Activated CD4-positive, alpha-beta memory T cell treated with anti-CD3 and anti-CD28 coated beads, Interleukin-2, amount 10 ng/mL, durations not matched to agents 7 days and 5 days (primary cell): ENCODE measurements at regions not wholly inside any gene's neighbourhood (a gene's known extent, or its start where the extent isn't known, plus 50 kb on each side); places are given as distances from the start of the nearest gene placed in this dataset.

Experiments
- CTCF ChIA-PET: fragments of 350-600 bp; sonication (Branson Sonifier 250); formaldehyde crosslinking; loops from one replicate; lab custom pipeline; 2021; ENCODE audit warnings: antibody characterized with exemption, inconsistent platforms; lab: Charles Lee
- POLR2A ChIA-PET: fragments of 350-600 bp; sonication (Branson Sonifier 250); formaldehyde crosslinking; loops from one replicate; lab custom pipeline; 2021; ENCODE audit warnings: antibody characterized with exemption; lab: Charles Lee
- DNase-seq: peaks from one replicate; pipeline ENCODE4 v3.0.0-alpha.2; 2020
- H3K27ac Mint-ChIP-seq: one replicate; pipeline ENCODE4 v1.8.0; 2021; ENCODE audit warnings: mild to moderate bottlenecking, mixed read lengths
- H3K27me3 Mint-ChIP-seq: one replicate; pipeline ENCODE4 v1.8.0; 2021; ENCODE audit warnings: mixed read lengths
- H3K36me3 Mint-ChIP-seq: one replicate; pipeline ENCODE4 v1.8.0; 2021; ENCODE audit warnings: low read depth, mixed read lengths
- H3K4me1 Mint-ChIP-seq: one replicate; pipeline ENCODE4 v1.8.0; 2021; ENCODE audit warnings: mixed read lengths
- H3K4me3 Mint-ChIP-seq: one replicate; pipeline ENCODE4 v1.8.0; 2021; ENCODE audit warnings: mild to moderate bottlenecking, mixed read lengths
- H3K9me3 Mint-ChIP-seq: one replicate; pipeline ENCODE4 v1.8.0; 2021; ENCODE audit warnings: mixed read lengths

DNA sequence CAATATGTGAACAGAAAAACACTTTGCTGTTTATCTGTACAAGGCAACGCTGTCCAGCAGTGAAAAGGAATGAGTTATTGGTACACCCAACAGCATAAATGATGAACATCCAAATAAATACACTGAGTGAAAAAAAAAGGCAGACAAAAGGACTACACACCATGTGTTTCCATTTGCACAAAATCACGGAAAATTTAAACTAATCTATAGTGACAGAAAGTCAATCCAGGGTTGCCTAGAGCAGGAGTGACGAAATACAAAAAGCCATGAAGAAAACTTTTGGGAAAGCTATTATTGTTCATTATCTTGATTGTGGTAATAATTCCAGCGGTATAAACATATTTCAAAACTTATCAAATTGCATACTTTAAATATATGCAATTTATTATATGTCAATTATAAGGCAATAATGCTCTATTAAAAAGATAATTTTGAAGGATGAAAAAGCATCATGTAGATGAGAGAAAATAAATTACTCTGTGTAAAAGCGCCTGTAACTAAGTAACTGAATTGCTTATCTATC is 578.0 kb upstream of the TMEM132C start:
- ChIA-PET POLR2A (no interaction called here), CTCF (no interaction called here)
- Mint-ChIP-seq H3K4me1 (no peaks in the 10 kb centered on the region), H3K9me3 (no peaks in the 10 kb centered on the region), H3K4me3 (no peak overlapping the region), H3K27ac (no peak overlapping the region), H3K36me3 (no peaks in the 10 kb centered on the region), H3K27me3 (no peaks in the 10 kb centered on the region)
- no peak for DNase-seq

DNA sequence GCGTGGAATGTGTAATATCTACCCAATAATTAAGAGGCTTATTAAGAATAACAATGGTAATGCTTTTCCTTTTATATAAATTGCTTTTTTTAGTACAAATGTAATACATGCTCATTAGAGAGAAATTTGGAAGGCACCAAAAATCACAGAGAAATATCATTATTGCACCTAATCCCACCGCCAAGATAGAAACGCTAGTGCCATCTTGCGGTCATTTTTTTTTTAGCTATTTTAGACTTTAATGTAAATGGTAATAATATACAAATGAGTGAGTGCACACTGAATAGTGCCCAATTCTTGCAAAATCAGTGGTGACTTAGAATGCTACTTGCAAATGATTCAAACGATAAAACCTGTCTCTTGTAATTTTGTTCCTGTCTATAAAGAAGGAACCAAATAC is 576.8 kb upstream of the TMEM132C start:
- Mint-ChIP-seq H3K27ac (no peak overlapping the region), H3K9me3 (no peaks in the 10 kb centered on the region), H3K36me3 (no peaks in the 10 kb centered on the region), H3K4me1 (no peaks in the 10 kb centered on the region), H3K4me3 (no peak overlapping the region), H3K27me3 (no peaks in the 10 kb centered on the region)
- no peak for DNase-seq
- POLR2A ChIA-PET: no interaction called here
- CTCF ChIA-PET: interaction anchor here (0.6 kb wide), 1 partner anchor 229 kb away, joined by 4 read pairs; no protein-coding TSS in a partner anchor

GRCh38 chr12:127696963-127697362 is 570.0 kb upstream of the TMEM132C start:
- no peaks in the 10 kb centered on the region for H3K36me3 Mint-ChIP-seq
- H3K4me1 Mint-ChIP-seq: no peaks in the 10 kb centered on the region
- no peaks in the 10 kb centered on the region for H3K27me3 Mint-ChIP-seq
- H3K27ac Mint-ChIP-seq: no peak overlapping the region
- H3K9me3 Mint-ChIP-seq: peaks cover 2% of the 10 kb centered on the region
- ChIA-PET POLR2A (no interaction called here), CTCF (no interaction called here)
- DNase-seq: no peak
- no peak overlapping the region for H3K4me3 Mint-ChIP-seq

DNA sequence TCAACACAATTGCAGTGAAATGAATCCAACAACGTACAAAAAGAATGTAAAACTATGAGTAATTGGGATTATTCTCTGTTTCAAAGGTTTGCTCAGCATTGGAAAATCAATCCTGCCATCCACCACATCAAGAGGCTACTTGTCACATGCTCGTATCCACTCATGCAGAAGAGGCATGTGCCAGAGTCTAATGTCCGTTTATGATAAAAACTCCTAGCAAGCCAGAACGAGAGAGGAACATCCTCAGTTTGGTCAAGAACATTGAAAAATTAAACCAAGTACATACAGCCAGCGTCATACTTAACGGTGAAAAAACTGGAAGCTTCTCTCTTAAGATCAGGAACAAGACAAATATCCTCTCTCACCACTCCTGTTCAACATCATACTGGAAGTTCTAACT is 563.9 kb upstream of the TMEM132C start:
- H3K4me3 Mint-ChIP-seq: no peak overlapping the region
- ChIA-PET CTCF (no interaction called here), POLR2A (no interaction called here)
- no peaks in the 10 kb centered on the region for H3K36me3 Mint-ChIP-seq
- no peaks in the 10 kb centered on the region for H3K4me1 Mint-ChIP-seq
- DNase-seq: no peak
- peaks cover 2% of the 10 kb centered on the region for H3K9me3 Mint-ChIP-seq
- no peaks in the 10 kb centered on the region for H3K27me3 Mint-ChIP-seq
- no peak overlapping the region for H3K27ac Mint-ChIP-seq

- Mint-ChIP-seq H3K9me3 (peaks cover 4% of the 10 kb centered on the region), H3K36me3 (no peaks in the 10 kb centered on the region), H3K4me3 (no peak overlapping the region), H3K4me1 (no peaks in the 10 kb centered on the region), H3K27me3 (no peaks in the 10 kb centered on the region), H3K27ac (no peak overlapping the region)
- no peak for DNase-seq
- ChIA-PET POLR2A (no interaction called here), CTCF (no interaction called here)
These were observed 555.9 kb upstream of the TMEM132C start for GRCh38 chr12:127711108-127711507.

GRCh38 chr12:127712561-127712960 is 554.4 kb upstream of the TMEM132C start:
- POLR2A ChIA-PET: no interaction called here
- Mint-ChIP-seq H3K27me3 (no peaks in the 10 kb centered on the region), H3K27ac (no peak overlapping the region), H3K9me3 (peaks cover 4% of the 10 kb centered on the region), H3K4me3 (no peak overlapping the region), H3K4me1 (no peaks in the 10 kb centered on the region), H3K36me3 (no peaks in the 10 kb centered on the region)
- CTCF ChIA-PET: interaction anchor here (1.1 kb wide), 1 partner anchor 35 kb away, joined by 3 read pairs; no protein-coding TSS in a partner anchor
- DNase-seq: no peak

DNA sequence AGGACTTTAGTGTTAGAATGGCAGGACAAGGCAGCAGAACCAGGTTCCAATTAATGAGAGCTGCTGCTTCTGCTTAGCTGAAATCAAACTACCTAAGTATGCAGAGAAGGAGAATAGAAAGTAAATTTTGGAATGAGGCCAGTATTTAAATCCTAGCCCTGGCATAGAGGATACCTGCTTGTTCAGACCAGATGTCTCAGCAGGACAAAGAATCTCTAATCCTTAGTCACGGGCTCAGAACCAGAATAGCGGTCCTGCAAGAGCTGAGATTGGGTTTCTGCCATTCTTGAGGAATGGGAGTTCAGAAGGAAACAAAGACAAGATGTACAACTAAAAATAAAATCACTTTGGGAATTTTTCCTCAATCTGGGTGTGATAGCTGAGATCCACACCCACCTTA is 550.8 kb upstream of the TMEM132C start:
- ChIA-PET POLR2A (no interaction called here), CTCF (no interaction called here)
- Mint-ChIP-seq H3K36me3 (no peaks in the 10 kb centered on the region), H3K9me3 (no peaks in the 10 kb centered on the region), H3K4me1 (no peaks in the 10 kb centered on the region), H3K27me3 (no peaks in the 10 kb centered on the region), H3K27ac (no peak overlapping the region), H3K4me3 (no peak overlapping the region)
- no peak for DNase-seq

- H3K4me3 Mint-ChIP-seq: no peak overlapping the region
- CTCF ChIA-PET: no interaction called here
These were observed 549.7 kb upstream of the TMEM132C start for GRCh38 chr12:127717278-127717677.

GRCh38 chr12:127720334-127720733 is 546.6 kb upstream of the TMEM132C start:
- no peaks in the 10 kb centered on the region for H3K36me3 Mint-ChIP-seq
- no peak for DNase-seq
- no peaks in the 10 kb centered on the region for H3K4me1 Mint-ChIP-seq
- ChIA-PET POLR2A (no interaction called here), CTCF (no interaction called here)
- H3K27ac Mint-ChIP-seq: no peak overlapping the region
- H3K27me3 Mint-ChIP-seq: no peaks in the 10 kb centered on the region
- H3K4me3 Mint-ChIP-seq: no peak overlapping the region
- peaks cover 4% of the 10 kb centered on the region for H3K9me3 Mint-ChIP-seq

More at GRCh38 chr12:127717278-127717677, 549.7 kb upstream of the TMEM132C start:
- POLR2A ChIA-PET: no interaction called here
- DNase-seq: no peak
- Mint-ChIP-seq H3K36me3 (no peaks in the 10 kb centered on the region), H3K4me1 (no peaks in the 10 kb centered on the region), H3K27me3 (no peaks in the 10 kb centered on the region), H3K27ac (no peak overlapping the region), H3K9me3 (peaks cover 3% of the 10 kb centered on the region)

GRCh38 chr12:127722611-127723010 is 544.4 kb upstream of the TMEM132C start:
- Mint-ChIP-seq H3K4me3 (no peak overlapping the region), H3K27me3 (no peaks in the 10 kb centered on the region), H3K27ac (no peak overlapping the region), H3K9me3 (peaks cover 4% of the 10 kb centered on the region), H3K36me3 (no peaks in the 10 kb centered on the region), H3K4me1 (no peaks in the 10 kb centered on the region)
- DNase-seq: no peak
- CTCF ChIA-PET: no interaction called here
- POLR2A ChIA-PET: no interaction called here

GRCh38 chr12:127723251-127723650 is 543.7 kb upstream of the TMEM132C start:
- Mint-ChIP-seq H3K36me3 (no peaks in the 10 kb centered on the region), H3K27me3 (no peaks in the 10 kb centered on the region), H3K27ac (no peak overlapping the region), H3K9me3 (peaks cover 4% of the 10 kb centered on the region), H3K4me3 (no peak overlapping the region), H3K4me1 (no peaks in the 10 kb centered on the region)
- CTCF ChIA-PET: no interaction called here
- POLR2A ChIA-PET: no interaction called here
- DNase-seq: no peak

DNA sequence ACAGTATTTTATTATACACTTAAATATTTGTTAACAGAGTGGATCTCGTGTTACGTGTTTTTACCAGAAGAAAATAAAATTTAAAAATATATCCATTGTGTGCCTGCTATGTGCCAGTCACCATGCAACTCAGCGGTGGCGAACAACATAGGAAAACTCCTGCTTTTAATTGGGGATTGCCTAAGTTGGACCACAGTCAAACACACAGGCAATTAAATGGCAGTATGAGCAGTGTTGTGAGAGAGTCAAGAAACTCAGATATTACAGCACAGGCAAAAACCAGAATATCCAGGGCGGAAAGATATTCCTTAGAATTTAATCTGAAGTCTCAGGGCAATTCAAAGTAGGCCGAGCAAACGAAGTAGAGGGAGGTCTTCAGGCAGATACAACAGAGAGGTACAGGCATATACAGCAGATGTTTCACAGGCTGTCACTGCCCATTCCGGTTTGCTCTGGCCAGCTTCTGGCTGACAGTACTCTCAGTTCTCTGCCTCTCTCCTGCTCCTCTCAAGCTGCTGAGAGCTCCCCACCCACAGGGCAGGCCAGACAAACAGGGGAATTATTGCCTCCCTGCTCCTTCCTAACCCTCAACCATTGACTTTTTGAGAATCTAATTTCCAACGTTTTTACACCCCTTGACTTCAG is 540.2 kb upstream of the TMEM132C start:
- Mint-ChIP-seq H3K4me3 (no peak overlapping the region), H3K9me3 (peaks cover 11% of the 10 kb centered on the region), H3K4me1 (no peaks in the 10 kb centered on the region), H3K27ac (no peak overlapping the region), H3K27me3 (no peaks in the 10 kb centered on the region), H3K36me3 (no peaks in the 10 kb centered on the region)
- POLR2A ChIA-PET: no interaction called here
- CTCF ChIA-PET: no interaction called here
- no peak for DNase-seq

DNA sequence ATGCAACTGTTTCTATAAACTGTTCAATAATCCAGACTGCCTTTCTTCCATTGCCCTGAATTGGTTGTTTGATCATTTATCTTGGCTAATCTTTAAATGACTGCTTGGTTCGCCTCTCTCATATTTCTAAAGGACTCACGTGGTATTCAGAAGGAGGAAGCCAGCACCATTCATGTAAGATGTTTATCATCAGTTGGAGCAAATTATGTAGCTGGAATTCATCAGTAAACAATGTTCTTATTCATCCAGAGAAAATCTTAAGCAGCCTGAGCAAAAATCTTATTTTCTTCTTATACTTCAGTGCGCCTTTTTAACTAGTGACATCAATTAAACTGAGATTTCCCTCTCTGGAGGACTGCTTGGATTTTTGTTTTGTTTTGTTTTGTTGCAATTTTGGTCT is 538.7 kb upstream of the TMEM132C start:
- no peaks in the 10 kb centered on the region for H3K27me3 Mint-ChIP-seq
- peaks cover 14% of the 10 kb centered on the region for H3K9me3 Mint-ChIP-seq
- DNase-seq: no peak
- no peak overlapping the region for H3K4me3 Mint-ChIP-seq
- H3K27ac Mint-ChIP-seq: no peak overlapping the region
- ChIA-PET CTCF (no interaction called here), POLR2A (no interaction called here)
- no peaks in the 10 kb centered on the region for H3K36me3 Mint-ChIP-seq
- H3K4me1 Mint-ChIP-seq: no peaks in the 10 kb centered on the region

DNA sequence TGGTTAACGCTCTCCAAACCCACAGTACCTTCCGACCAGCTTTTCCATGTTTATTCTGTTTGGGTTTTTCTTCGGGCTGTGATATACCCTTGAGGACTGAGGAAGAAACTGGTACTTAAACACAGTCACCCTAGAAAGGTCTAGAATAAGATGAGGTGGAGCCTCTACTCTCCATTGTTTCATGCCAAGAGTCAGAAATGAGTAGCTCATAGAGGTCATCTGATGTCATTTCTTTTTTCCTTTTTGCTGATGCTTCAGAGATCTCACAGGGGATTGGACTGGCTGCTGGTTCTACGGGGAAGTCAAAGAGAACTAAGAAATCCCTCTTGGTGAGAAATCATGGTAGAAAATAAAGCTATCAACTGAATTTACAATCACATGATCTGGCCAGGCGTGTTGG is 538.2 kb upstream of the TMEM132C start:
- CTCF ChIA-PET: no interaction called here
- no peak for DNase-seq
- Mint-ChIP-seq H3K36me3 (no peaks in the 10 kb centered on the region), H3K27me3 (no peaks in the 10 kb centered on the region), H3K9me3 (peaks cover 17% of the 10 kb centered on the region), H3K27ac (no peak overlapping the region), H3K4me1 (no peaks in the 10 kb centered on the region), H3K4me3 (no peak overlapping the region)
- POLR2A ChIA-PET: no interaction called here
